Smooth muscle cell (in vitro differentiated cells): ENCODE measurements at regions not wholly inside any gene's neighbourhood (a gene's known extent, or its start where the extent isn't known, plus 50 kb on each side); places are given as distances from the start of the nearest gene placed in this dataset.

Experiments used
- DNase-seq: peaks from one replicate; lab custom pipeline; 2025; ENCODE audit not compliant: unreplicated experiment; lab: John Stamatoyannopoulos, UW
- H2AFZ ChIP-seq: fragments of 200-600 bp; sonication (generic); 2 replicates; pipeline ENCODE4 v1.6.0; 2016; ENCODE audit warnings: antibody characterized with exemption, low read depth, mild to moderate bottlenecking
- H3F3A ChIP-seq: fragments of 200-600 bp; sonication (generic); 2 replicates; pipeline ENCODE4 v1.6.0; 2017; ENCODE audit warnings: antibody characterized with exemption, low read depth
- H3K27ac ChIP-seq: fragments of 200-600 bp; sonication (generic); 2 replicates; pipeline ENCODE4 v1.5.1; 2016; ENCODE audit warnings: low read depth, mild to moderate bottlenecking
- H3K27me3 ChIP-seq: fragments of 200-600 bp; sonication (generic); 2 replicates; pipeline ENCODE4 v1.6.1; 2016; ENCODE audit warnings: low read depth, mild to moderate bottlenecking
- H3K36me3 ChIP-seq: fragments of 200-600 bp; sonication (generic); 2 replicates; pipeline ENCODE4 v1.5.1; 2016; ENCODE audit warnings: low read depth
- H3K4me1 ChIP-seq: fragments of 200-600 bp; sonication (generic); 2 replicates; pipeline ENCODE4 v1.5.1; 2016; ENCODE audit warnings: low read depth
- H3K4me2 ChIP-seq: fragments of 200-600 bp; sonication (generic); 2 replicates; pipeline ENCODE4 v1.6.0; 2016; ENCODE audit warnings: mild to moderate bottlenecking
- H3K4me3 ChIP-seq: fragments of 200-600 bp; sonication (generic); 2 replicates; pipeline ENCODE4 v1.5.1; 2016; ENCODE audit warnings: mild to moderate bottlenecking
- H3K79me2 ChIP-seq: fragments of 200-600 bp; sonication (generic); 2 replicates; pipeline ENCODE4 v1.6.0; 2016; ENCODE audit warnings: low read depth, mild to moderate bottlenecking
- H3K9ac ChIP-seq: fragments of 200-600 bp; sonication (generic); 2 replicates; pipeline ENCODE4 v1.6.0; 2016; ENCODE audit warnings: low read depth
- H3K9me3 ChIP-seq: fragments of 200-600 bp; sonication (generic); replicated peaks from 2 replicates; pipeline ENCODE4 v1.5.1; 2016; ENCODE audit warnings: low read depth
- H4K20me1 ChIP-seq: fragments of 200-600 bp; sonication (generic); 2 replicates; pipeline ENCODE4 v1.6.0; 2016; ENCODE audit warnings: low read depth
- WGBS: methylation state at CpG from one replicate; pipeline ENCODE4 v1.1.7; 2016; ENCODE audit warnings: low lambda C conversion rate; 5-methylcytosine and 5-hydroxymethylcytosine counted together
- TF ChIP-seq, protein P1 (sequence below): fragments of 200-600 bp; sonication (generic); IDR thresholded peaks from 2 replicates; pipeline ENCODE4 v1.5.1; 2017; ENCODE audit warnings: borderline replicate concordance, mild to moderate bottlenecking, antibody characterized with exemption; ENCODE audit not compliant: insufficient read depth, poor library complexity, severe bottlenecking

- Histone ChIP-seq H3K4me3 (no peak overlapping the region), H3K9ac (no peak overlapping the region), H3K4me2 (no peak overlapping the region), H3K79me2 (no peaks in the 10 kb centered on the region), H3K4me1 (no peaks in the 10 kb centered on the region), H4K20me1 (no peaks in the 10 kb centered on the region), H2AFZ (no peak overlapping the region), H3K27me3 (no peaks in the 10 kb centered on the region), H3K9me3 (no peaks in the 10 kb centered on the region), H3K27ac (no peak overlapping the region), H3K36me3 (no peaks in the 10 kb centered on the region), H3F3A (no peaks in the 10 kb centered on the region)
- no peak for DNase-seq
- TF ChIP-seq, protein P1, sequence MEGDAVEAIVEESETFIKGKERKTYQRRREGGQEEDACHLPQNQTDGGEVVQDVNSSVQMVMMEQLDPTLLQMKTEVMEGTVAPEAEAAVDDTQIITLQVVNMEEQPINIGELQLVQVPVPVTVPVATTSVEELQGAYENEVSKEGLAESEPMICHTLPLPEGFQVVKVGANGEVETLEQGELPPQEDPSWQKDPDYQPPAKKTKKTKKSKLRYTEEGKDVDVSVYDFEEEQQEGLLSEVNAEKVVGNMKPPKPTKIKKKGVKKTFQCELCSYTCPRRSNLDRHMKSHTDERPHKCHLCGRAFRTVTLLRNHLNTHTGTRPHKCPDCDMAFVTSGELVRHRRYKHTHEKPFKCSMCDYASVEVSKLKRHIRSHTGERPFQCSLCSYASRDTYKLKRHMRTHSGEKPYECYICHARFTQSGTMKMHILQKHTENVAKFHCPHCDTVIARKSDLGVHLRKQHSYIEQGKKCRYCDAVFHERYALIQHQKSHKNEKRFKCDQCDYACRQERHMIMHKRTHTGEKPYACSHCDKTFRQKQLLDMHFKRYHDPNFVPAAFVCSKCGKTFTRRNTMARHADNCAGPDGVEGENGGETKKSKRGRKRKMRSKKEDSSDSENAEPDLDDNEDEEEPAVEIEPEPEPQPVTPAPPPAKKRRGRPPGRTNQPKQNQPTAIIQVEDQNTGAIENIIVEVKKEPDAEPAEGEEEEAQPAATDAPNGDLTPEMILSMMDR = no peak
These were observed 256.3 kb upstream of the CLEC14A start for GRCh38 chr14:38512236-38512635.

GRCh38 chr14:38507299-38507698 lies 251.4 kb upstream of the CLEC14A start:
- H3K4me3 ChIP-seq = no peak overlapping the region
- no peak overlapping the region for H3K27ac ChIP-seq
- no peak overlapping the region for H3K4me2 ChIP-seq
- H3K36me3 ChIP-seq = no peaks in the 10 kb centered on the region
- H3K9ac ChIP-seq = no peak overlapping the region
- no peaks in the 10 kb centered on the region for H3K79me2 ChIP-seq
- no peak overlapping the region for H2AFZ ChIP-seq
- no peaks in the 10 kb centered on the region for H3F3A ChIP-seq
- H4K20me1 ChIP-seq = no peaks in the 10 kb centered on the region
- DNase-seq = no peak
- H3K9me3 ChIP-seq = no peaks in the 10 kb centered on the region
- H3K4me1 ChIP-seq = peaks cover 18% of the 10 kb centered on the region
- TF ChIP-seq, protein P1 = no peak
- H3K27me3 ChIP-seq = no peaks in the 10 kb centered on the region

- H3F3A ChIP-seq = no peaks in the 10 kb centered on the region
These were observed 250.0 kb upstream of the CLEC14A start for GRCh38 chr14:38505973-38506249.

More at GRCh38 chr14:38505973-38506249, 250.0 kb upstream of the CLEC14A start:
- peak overlapping the region; percentile 20 for H3K9ac ChIP-seq
- WGBS = 7% methylated on average over 1 of the region's 1 CpG
- peak overlapping the region; percentile 65 for H3K27ac ChIP-seq
- no peak for DNase-seq
- H3K27me3 ChIP-seq = no peaks in the 10 kb centered on the region
- H3K9me3 ChIP-seq = no peaks in the 10 kb centered on the region
- H3K4me1 ChIP-seq = peaks cover 18% of the 10 kb centered on the region
- no peaks in the 10 kb centered on the region for H3K36me3 ChIP-seq
- H3K79me2 ChIP-seq = no peaks in the 10 kb centered on the region
- H3K4me3 ChIP-seq = no peak overlapping the region
- H3K4me2 ChIP-seq = peak overlapping the region; percentile 34
- TF ChIP-seq, protein P1 = no peak
- H2AFZ ChIP-seq = peak overlapping the region; percentile 22
- no peaks in the 10 kb centered on the region for H4K20me1 ChIP-seq
